ENCODE measurements at regions not wholly inside any gene's neighbourhood (a gene's known extent, or its start where the extent isn't known, plus 50 kb on each side); places are given as distances from the start of the nearest gene placed in this dataset.
"Not testable (repeated sequence)": the region's sequence is repeated elsewhere in the genome, so short reads cannot be mapped to it uniquely, and the experiment has no call there.

- H3K27ac ChIP-seq (ENCODE audit: low read depth, low read length); H3K4me3 ChIP-seq (ENCODE audit: low read depth in 1 of 5, low read length in 5 of 5); H3K9ac ChIP-seq (ENCODE audit: low read length in 5 of 5); H3K27me3 ChIP-seq (ENCODE audit: control insufficient read depth in 5 of 5, insufficient read depth in 4 of 5, low read length in 5 of 5); H3K36me3 ChIP-seq (ENCODE audit: control insufficient read depth in 5 of 5, insufficient read depth in 5 of 5, low read length in 5 of 5); H3K4me1 ChIP-seq (ENCODE audit: control insufficient read depth in 5 of 5, insufficient read depth in 5 of 5, low read length in 5 of 5): not testable (repeated sequence)
- peaks cover 0 to 14% (median 0%) of the 10 kb centered on the region in 5 donors for H3K9me3 ChIP-seq (ENCODE audit: control insufficient read depth in 5 of 5, low read length in 5 of 5)
Measured at GRCh38 chr9:65454666-65455065, 169.7 kb upstream of the FOXD4L5 start.

- not testable (repeated sequence) for H3K36me3 ChIP-seq (ENCODE audit: control insufficient read depth in 5 of 5, insufficient read depth in 5 of 5, low read length in 5 of 5); H3K27me3 ChIP-seq (ENCODE audit: control insufficient read depth in 5 of 5, insufficient read depth in 4 of 5, low read length in 5 of 5); H3K27ac ChIP-seq (ENCODE audit: low read depth, low read length); H3K4me1 ChIP-seq (ENCODE audit: control insufficient read depth in 5 of 5, insufficient read depth in 5 of 5, low read length in 5 of 5); H3K9ac ChIP-seq (ENCODE audit: low read length in 5 of 5); H3K9me3 ChIP-seq (ENCODE audit: control insufficient read depth in 5 of 5, low read length in 5 of 5); H3K4me3 ChIP-seq (ENCODE audit: low read depth in 1 of 5, low read length in 5 of 5)
Measured at GRCh38 chr9:65454034-65454433, 169.0 kb upstream of the FOXD4L5 start.

- H3K36me3 ChIP-seq (ENCODE audit: control insufficient read depth in 5 of 5, insufficient read depth in 5 of 5, low read length in 5 of 5); H3K4me1 ChIP-seq (ENCODE audit: control insufficient read depth in 5 of 5, insufficient read depth in 5 of 5, low read length in 5 of 5); H3K27me3 ChIP-seq (ENCODE audit: control insufficient read depth in 5 of 5, insufficient read depth in 4 of 5, low read length in 5 of 5); H3K4me3 ChIP-seq (ENCODE audit: low read depth in 1 of 5, low read length in 5 of 5); H3K9me3 ChIP-seq (ENCODE audit: control insufficient read depth in 5 of 5, low read length in 5 of 5); H3K27ac ChIP-seq (ENCODE audit: low read depth, low read length); H3K9ac ChIP-seq (ENCODE audit: low read length in 5 of 5): not testable (repeated sequence)
Measured at GRCh38 chr9:65449886-65450610, 165.0 kb upstream of the FOXD4L5 start.

- H3K9ac ChIP-seq (ENCODE audit: low read length in 5 of 5): no peak overlapping the region
- no peak overlapping the region for H3K4me3 ChIP-seq (ENCODE audit: low read depth in 1 of 5, low read length in 5 of 5)
- H3K27me3 ChIP-seq (ENCODE audit: control insufficient read depth in 5 of 5, insufficient read depth in 4 of 5, low read length in 5 of 5): no peaks in the 10 kb centered on the region
Measured at GRCh38 chr9:65449423-65449822, 164.4 kb upstream of the FOXD4L5 start.

GRCh38 chr9:65447146-65447545 is 162.1 kb upstream of the FOXD4L5 start:
- not testable (repeated sequence) for H3K4me3 ChIP-seq (ENCODE audit: low read depth in 1 of 5, low read length in 5 of 5); H3K9me3 ChIP-seq (ENCODE audit: control insufficient read depth in 5 of 5, low read length in 5 of 5); H3K27me3 ChIP-seq (ENCODE audit: control insufficient read depth in 5 of 5, insufficient read depth in 4 of 5, low read length in 5 of 5); H3K9ac ChIP-seq (ENCODE audit: low read length in 5 of 5); H3K4me1 ChIP-seq (ENCODE audit: control insufficient read depth in 5 of 5, insufficient read depth in 5 of 5, low read length in 5 of 5); H3K27ac ChIP-seq (ENCODE audit: low read depth, low read length); H3K36me3 ChIP-seq (ENCODE audit: control insufficient read depth in 5 of 5, insufficient read depth in 5 of 5, low read length in 5 of 5)

More at GRCh38 chr9:65449423-65449822, 164.4 kb upstream of the FOXD4L5 start:
- Histone ChIP-seq H3K27ac (ENCODE audit: low read depth, low read length) (no peak overlapping the region), H3K36me3 (ENCODE audit: control insufficient read depth in 5 of 5, insufficient read depth in 5 of 5, low read length in 5 of 5) (no peaks in the 10 kb centered on the region), H3K4me1 (ENCODE audit: control insufficient read depth in 5 of 5, insufficient read depth in 5 of 5, low read length in 5 of 5) (no peaks in the 10 kb centered on the region), H3K9me3 (ENCODE audit: control insufficient read depth in 5 of 5, low read length in 5 of 5) (peaks cover 0 to 6% (median 2%) of the 10 kb centered on the region in 5 donors)

- not testable (repeated sequence) for H3K27me3 ChIP-seq (ENCODE audit: control insufficient read depth in 5 of 5, insufficient read depth in 4 of 5, low read length in 5 of 5); H3K9me3 ChIP-seq (ENCODE audit: control insufficient read depth in 5 of 5, low read length in 5 of 5); H3K4me1 ChIP-seq (ENCODE audit: control insufficient read depth in 5 of 5, insufficient read depth in 5 of 5, low read length in 5 of 5); H3K27ac ChIP-seq (ENCODE audit: low read depth, low read length); H3K36me3 ChIP-seq (ENCODE audit: control insufficient read depth in 5 of 5, insufficient read depth in 5 of 5, low read length in 5 of 5); H3K9ac ChIP-seq (ENCODE audit: low read length in 5 of 5); H3K4me3 ChIP-seq (ENCODE audit: low read depth in 1 of 5, low read length in 5 of 5)
Measured at GRCh38 chr9:65445991-65446390, 161.0 kb upstream of the FOXD4L5 start.

GRCh38 chr9:65444943-65445342 is 159.9 kb upstream of the FOXD4L5 start:
- no peak overlapping the region for H3K9ac ChIP-seq (ENCODE audit: low read length in 5 of 5)
- H3K27me3 ChIP-seq (ENCODE audit: control insufficient read depth in 5 of 5, insufficient read depth in 4 of 5, low read length in 5 of 5): no peaks in the 10 kb centered on the region
- H3K36me3 ChIP-seq (ENCODE audit: control insufficient read depth in 5 of 5, insufficient read depth in 5 of 5, low read length in 5 of 5): no peaks in the 10 kb centered on the region
- H3K4me1 ChIP-seq (ENCODE audit: control insufficient read depth in 5 of 5, insufficient read depth in 5 of 5, low read length in 5 of 5): no peaks in the 10 kb centered on the region
- no peak overlapping the region for H3K27ac ChIP-seq (ENCODE audit: low read depth, low read length)
- H3K9me3 ChIP-seq (ENCODE audit: control insufficient read depth in 5 of 5, low read length in 5 of 5): peaks cover 0 to 5% (median 2%) of the 10 kb centered on the region in 5 donors
- H3K4me3 ChIP-seq (ENCODE audit: low read depth in 1 of 5, low read length in 5 of 5): no peak overlapping the region

GRCh38 chr9:65442116-65442515 is 157.1 kb upstream of the FOXD4L5 start:
- H3K27ac ChIP-seq (ENCODE audit: low read depth, low read length); H3K27me3 ChIP-seq (ENCODE audit: control insufficient read depth in 5 of 5, insufficient read depth in 4 of 5, low read length in 5 of 5); H3K9ac ChIP-seq (ENCODE audit: low read length in 5 of 5); H3K4me1 ChIP-seq (ENCODE audit: control insufficient read depth in 5 of 5, insufficient read depth in 5 of 5, low read length in 5 of 5); H3K36me3 ChIP-seq (ENCODE audit: control insufficient read depth in 5 of 5, insufficient read depth in 5 of 5, low read length in 5 of 5); H3K9me3 ChIP-seq (ENCODE audit: control insufficient read depth in 5 of 5, low read length in 5 of 5); H3K4me3 ChIP-seq (ENCODE audit: low read depth in 1 of 5, low read length in 5 of 5): not testable (repeated sequence)

- not testable (repeated sequence) for H3K4me1 ChIP-seq (ENCODE audit: control insufficient read depth in 5 of 5, insufficient read depth in 5 of 5, low read length in 5 of 5); H3K27me3 ChIP-seq (ENCODE audit: control insufficient read depth in 5 of 5, insufficient read depth in 4 of 5, low read length in 5 of 5); H3K9ac ChIP-seq (ENCODE audit: low read length in 5 of 5); H3K4me3 ChIP-seq (ENCODE audit: low read depth in 1 of 5, low read length in 5 of 5); H3K36me3 ChIP-seq (ENCODE audit: control insufficient read depth in 5 of 5, insufficient read depth in 5 of 5, low read length in 5 of 5); H3K9me3 ChIP-seq (ENCODE audit: control insufficient read depth in 5 of 5, low read length in 5 of 5); H3K27ac ChIP-seq (ENCODE audit: low read depth, low read length)
Measured at GRCh38 chr9:65441324-65441920, 156.4 kb upstream of the FOXD4L5 start.

- H3K4me3 ChIP-seq (ENCODE audit: low read depth in 1 of 5, low read length in 5 of 5): no peak overlapping the region
Measured at GRCh38 chr9:65437724-65438123, 152.7 kb upstream of the FOXD4L5 start.

More at GRCh38 chr9:65437724-65438123, 152.7 kb upstream of the FOXD4L5 start:
- Histone ChIP-seq H3K9ac (ENCODE audit: low read length in 5 of 5) (no peak overlapping the region), H3K27ac (ENCODE audit: low read depth, low read length) (no peak overlapping the region), H3K36me3 (ENCODE audit: control insufficient read depth in 5 of 5, insufficient read depth in 5 of 5, low read length in 5 of 5) (no peaks in the 10 kb centered on the region), H3K9me3 (ENCODE audit: control insufficient read depth in 5 of 5, low read length in 5 of 5) (peaks cover 0 to 8% (median 3%) of the 10 kb centered on the region in 5 donors), H3K4me1 (ENCODE audit: control insufficient read depth in 5 of 5, insufficient read depth in 5 of 5, low read length in 5 of 5) (no peaks in the 10 kb centered on the region), H3K27me3 (ENCODE audit: control insufficient read depth in 5 of 5, insufficient read depth in 4 of 5, low read length in 5 of 5) (no peaks in the 10 kb centered on the region)
